Kidney epithelial cell (primary cell): ENCODE measurements at regions not wholly inside any gene's neighbourhood (a gene's known extent, or its start where the extent isn't known, plus 50 kb on each side); places are given as distances from the start of the nearest gene placed in this dataset.

Experiments
- DNase-seq: peaks from one replicate; pipeline ENCODE4 v3.0.0-alpha.2; 2010; ENCODE audit warnings: low read depth
- H3K27me3 ChIP-seq: 2 replicates; pipeline ENCODE4 v1.6.0; 2011; ENCODE audit warnings: low read length; ENCODE audit not compliant: control insufficient read depth, insufficient read depth
- H3K36me3 ChIP-seq: 2 replicates; pipeline ENCODE4 v1.5.1; 2011; ENCODE audit warnings: low read length; ENCODE audit not compliant: control insufficient read depth, insufficient read depth
- H3K4me3 ChIP-seq: 2 replicates; pipeline ENCODE4 v1.5.1; 2011; ENCODE audit warnings: low read depth, mild to moderate bottlenecking, control low read depth, low read length
- CTCF ChIP-seq: IDR thresholded peaks from 2 replicates; pipeline ENCODE4 v1.5.1; 2011; ENCODE audit warnings: mild to moderate bottlenecking, moderate library complexity, low read length, control low read depth, inconsistent platforms; ENCODE audit not compliant: insufficient read depth, poor library complexity, severe bottlenecking

GRCh38 chr18:53772293-53772692 lies 452.2 kb downstream of the MBD2 start:
- Histone ChIP-seq H3K27me3 (no peaks in the 10 kb centered on the region), H3K36me3 (no peaks in the 10 kb centered on the region), H3K4me3 (no peak overlapping the region)
- no peak for TF ChIP-seq CTCF
- DNase-seq = no peak

GRCh38 chr18:53771664-53772063 lies 452.8 kb downstream of the MBD2 start:
- no peak overlapping the region for H3K4me3 ChIP-seq
- TF ChIP-seq CTCF = no peak
- H3K27me3 ChIP-seq = no peaks in the 10 kb centered on the region
- DNase-seq = no peak
- no peaks in the 10 kb centered on the region for H3K36me3 ChIP-seq

GRCh38 chr18:53765211-53765610 lies 459.3 kb downstream of the MBD2 start:
- no peak for DNase-seq
- H3K27me3 ChIP-seq = no peaks in the 10 kb centered on the region
- H3K4me3 ChIP-seq = no peak overlapping the region
- TF ChIP-seq CTCF = no peak
- no peaks in the 10 kb centered on the region for H3K36me3 ChIP-seq

- TF ChIP-seq CTCF = no peak
- Histone ChIP-seq H3K36me3 (no peaks in the 10 kb centered on the region), H3K27me3 (no peaks in the 10 kb centered on the region), H3K4me3 (no peak overlapping the region)
- DNase-seq = no peak
These were observed 460.4 kb downstream of the MBD2 start for GRCh38 chr18:53764086-53764485.

GRCh38 chr18:53757328-53757727 lies 467.1 kb downstream of the MBD2 start:
- no peaks in the 10 kb centered on the region for H3K36me3 ChIP-seq
- H3K27me3 ChIP-seq = no peaks in the 10 kb centered on the region
- DNase-seq = no peak
- H3K4me3 ChIP-seq = no peak overlapping the region
- no peak for TF ChIP-seq CTCF

GRCh38 chr18:53756610-53756972 lies 467.9 kb downstream of the MBD2 start:
- TF ChIP-seq CTCF = no peak
- no peaks in the 10 kb centered on the region for H3K36me3 ChIP-seq

More at GRCh38 chr18:53756610-53756972, 467.9 kb downstream of the MBD2 start:
- no peak for DNase-seq
- H3K4me3 ChIP-seq = no peak overlapping the region
- H3K27me3 ChIP-seq = no peaks in the 10 kb centered on the region
